Head of caudate nucleus (tissue), 42 donors: ENCODE measurements at regions not wholly inside any gene's neighbourhood (a gene's known extent, or its start where the extent isn't known, plus 50 kb on each side); places are given as distances from the start of the nearest gene placed in this dataset.

ENCODE experiments used
- DNase-seq, 42 donors: peaks; one replicate each; pipeline versions ENCODE4 v3.0.0 to v3.0.0-alpha.2; 2020 to 2021; ENCODE audit warnings: mixed read lengths in 7 of 42
- intact Hi-C: fragments of 100-400 bp; cut with DNase I; formaldehyde crosslinking; loops from one replicate; pipeline ENCODE4 v1.15.0; 2022

- no peak for DNase-seq
- intact Hi-C loops: no loop called here
Measured at GRCh38 chr3:78516437-78516836, 1251.4 kb downstream of the ROBO1 start.

GRCh38 chr3:78516937-78517336, 1250.9 kb downstream of the ROBO1 start:
- intact Hi-C loops: no loop called here
- DNase-seq: no peak

- DNase-seq: no peak
- intact Hi-C loops: no loop called here
Measured at GRCh38 chr3:78517965-78518364, 1249.8 kb downstream of the ROBO1 start.

GRCh38 chr3:78519281-78519680, 1248.5 kb downstream of the ROBO1 start:
- DNase-seq: no peak
- intact Hi-C loops: no loop called here

- intact Hi-C loops: no loop called here
Measured at GRCh38 chr3:78529601-78530000, 1238.2 kb downstream of the ROBO1 start.

GRCh38 chr3:78540485-78540884, 1227.3 kb downstream of the ROBO1 start:
- DNase-seq: no peak
- intact Hi-C loops: no loop called here

More at GRCh38 chr3:78529601-78530000, 1238.2 kb downstream of the ROBO1 start:
- no peak for DNase-seq

- intact Hi-C loops: no loop called here
- DNase-seq: no peak
Measured at GRCh38 chr3:78545827-78546226, 1222.0 kb downstream of the ROBO1 start.
